ENCODE measurements at regions not wholly inside any gene's neighbourhood (a gene's known extent, or its start where the extent isn't known, plus 50 kb on each side); places are given as distances from the start of the nearest gene placed in this dataset.

DNA sequence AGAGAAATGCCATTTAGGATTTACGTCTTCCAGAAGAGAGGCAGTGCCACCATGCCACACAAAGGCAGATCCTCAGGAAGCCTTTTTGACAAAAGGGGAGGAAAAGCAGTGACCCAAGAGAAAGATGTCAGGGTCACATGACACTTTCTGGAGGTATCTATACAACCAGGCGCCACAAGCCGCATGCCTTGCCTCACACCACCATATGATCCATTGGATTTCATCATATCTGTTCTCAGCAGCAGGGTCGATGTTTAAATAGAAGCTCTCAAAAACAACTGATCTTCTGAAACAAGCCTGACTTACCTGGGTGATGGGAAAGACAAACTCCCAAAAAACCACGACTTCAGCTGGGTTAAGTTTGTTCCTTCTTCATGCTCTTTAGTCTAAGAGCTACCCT lies 52.5 kb upstream of the UNC5B start:
- DNase-seq = no peak

DNA sequence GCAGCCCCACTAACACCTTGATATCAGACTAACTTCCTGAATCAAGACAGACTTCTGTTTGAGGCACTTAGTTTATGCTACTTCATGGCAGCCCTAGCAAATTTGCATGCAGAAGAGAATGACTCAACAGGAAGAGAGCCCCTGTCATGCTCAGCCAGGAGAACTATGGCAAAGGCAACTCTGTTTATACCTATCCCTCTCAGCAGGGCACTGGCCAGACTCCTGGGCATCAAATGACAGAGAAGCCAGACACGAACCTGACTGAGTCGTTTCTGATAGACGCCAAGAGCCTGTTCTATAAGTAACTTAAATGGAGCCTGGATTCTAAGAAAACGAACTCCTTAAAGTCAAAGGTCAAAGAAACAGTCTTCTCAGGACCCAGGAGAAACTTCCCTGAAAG lies 50.9 kb upstream of the UNC5B start:
- no peak for DNase-seq

Data from NCI-H510A (cell line).